ENCODE measurements at regions not wholly inside any gene's neighbourhood (a gene's known extent, or its start where the extent isn't known, plus 50 kb on each side); places are given as distances from the start of the nearest gene placed in this dataset.

GRCh38 chr18:40690062-40690461 is 1265.0 kb upstream of the PIK3C3 start:
- TF ChIP-seq CTCF (IDR thresholded peaks at IDR 0.05) (no peak), POLR2A (IDR thresholded peaks at IDR 0.05) (no peak)

Measured in ovary (tissue), 3 donors.